Superior temporal gyrus (tissue), 1 donor: ENCODE measurements at regions not wholly inside any gene's neighbourhood (a gene's known extent, or its start where the extent isn't known, plus 50 kb on each side); places are given as distances from the start of the nearest gene placed in this dataset.
"Not testable (repeated sequence)": the region's sequence is repeated elsewhere in the genome, so short reads cannot be mapped to it uniquely, and the experiment has no call there.

ENCODE experiments used
- DNase-seq: peaks from one replicate; pipeline ENCODE4 v3.0.0-alpha.2; 2016; ENCODE audit errors: extremely low spot score

DNA sequence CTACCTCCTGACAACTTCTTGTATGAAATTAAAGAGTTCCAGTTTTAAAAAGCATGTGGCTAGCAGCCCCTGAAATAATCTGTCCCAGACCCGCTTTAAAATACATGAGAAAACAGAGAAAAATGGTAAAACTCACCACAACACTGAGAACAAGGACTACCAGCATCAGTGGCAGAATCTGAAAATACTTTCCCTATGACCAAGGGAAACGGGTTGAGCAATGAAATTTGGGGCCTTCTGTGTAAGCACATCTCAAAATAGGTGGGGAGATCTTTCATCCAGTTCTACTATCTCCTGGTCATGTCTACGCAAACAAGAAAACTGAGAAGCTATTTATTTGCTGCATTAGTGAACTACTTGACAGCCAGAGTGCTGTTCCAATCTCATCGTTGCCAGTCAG is 172.3 kb downstream of the LNPK start:
- no peak for DNase-seq

DNA sequence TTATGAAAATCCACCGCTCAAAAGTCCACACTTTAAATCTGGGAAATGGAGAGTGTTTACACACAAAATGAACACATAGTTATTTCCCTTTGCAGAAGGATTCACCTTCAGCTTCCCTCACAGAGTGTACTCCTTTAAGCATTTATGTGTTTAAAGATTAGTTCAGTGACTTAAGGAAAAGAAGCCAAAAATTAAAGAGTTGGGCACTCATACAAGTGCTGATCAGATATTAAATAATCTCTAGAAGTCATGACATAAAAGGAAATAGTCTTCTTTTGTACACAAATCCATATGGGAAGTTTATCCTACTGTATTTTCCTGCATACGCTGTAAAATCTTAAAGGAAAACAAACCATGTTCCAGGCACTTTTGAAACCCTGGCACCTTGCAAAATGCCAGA is 174.2 kb downstream of the LNPK start:
- no peak for DNase-seq

DNA sequence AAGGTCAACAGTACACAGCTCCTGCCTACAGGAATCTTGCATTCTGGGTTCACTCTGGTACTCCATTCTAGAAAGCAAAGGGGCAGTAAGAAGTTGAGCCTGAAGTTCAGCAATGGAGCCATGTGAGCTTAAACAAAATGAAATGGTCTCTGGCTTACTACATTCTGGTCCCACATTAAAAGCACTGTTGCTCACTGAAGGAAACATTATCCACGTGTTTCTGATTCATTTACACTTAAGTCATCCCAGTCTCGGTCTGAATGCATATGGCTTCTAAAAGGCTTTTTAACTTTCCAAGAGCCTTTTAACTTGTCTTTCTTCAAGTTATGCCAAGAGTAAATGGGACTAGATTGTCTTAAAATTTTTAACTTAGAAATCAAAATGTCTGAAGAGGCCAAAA is 177.8 kb downstream of the LNPK start:
- no peak for DNase-seq

DNA sequence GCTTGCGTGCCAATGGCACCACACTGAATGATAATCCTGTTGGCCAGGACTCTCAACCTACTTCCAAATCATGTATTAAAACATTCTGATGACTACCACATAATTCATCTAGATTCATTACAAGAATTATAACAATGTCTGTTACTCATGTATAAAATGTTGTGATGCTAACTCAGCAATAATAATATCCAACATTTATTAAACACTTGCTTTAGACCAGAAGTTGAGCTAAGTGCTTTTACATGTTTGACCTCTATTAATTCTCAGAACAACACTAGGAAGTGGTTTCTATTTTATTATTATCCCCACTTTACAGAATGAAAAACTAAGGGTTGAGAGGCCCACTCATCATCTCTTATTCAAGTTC is 178.4 kb downstream of the LNPK start:
- no peak for DNase-seq

DNA sequence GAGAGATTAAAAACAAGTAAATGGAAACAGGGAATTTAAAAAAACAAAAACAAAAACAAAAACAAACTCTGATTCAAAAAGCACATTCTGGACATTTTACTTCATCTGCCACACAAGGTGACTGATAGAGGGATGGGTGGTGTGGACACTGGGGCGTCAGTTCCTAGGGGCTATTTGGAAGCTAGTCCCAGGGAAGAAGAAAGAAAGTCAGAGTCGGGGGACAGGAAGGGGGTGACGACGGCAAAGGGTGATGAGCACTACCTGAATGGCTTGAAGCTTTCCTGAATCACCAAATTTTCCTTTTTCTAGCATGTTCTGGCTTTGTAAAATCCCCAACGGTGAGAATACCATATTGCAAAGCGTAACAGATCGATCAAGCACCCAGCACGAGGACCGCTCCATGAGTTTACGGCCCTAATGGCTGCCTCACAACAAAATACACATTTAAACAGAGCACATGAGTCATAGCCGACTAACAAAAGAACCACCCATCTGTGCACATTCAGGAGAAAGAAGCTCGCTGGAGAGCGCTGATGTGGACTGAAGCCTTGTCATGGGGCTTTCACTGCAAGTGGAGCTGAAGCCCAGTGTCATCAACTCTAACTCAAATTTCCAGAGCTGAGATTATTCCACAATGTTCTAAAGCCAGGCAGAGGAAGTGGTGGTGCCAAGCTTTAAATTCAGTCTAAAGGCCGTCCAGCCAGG is 178.9 kb downstream of the LNPK start:
- DNase-seq: no peak

DNA sequence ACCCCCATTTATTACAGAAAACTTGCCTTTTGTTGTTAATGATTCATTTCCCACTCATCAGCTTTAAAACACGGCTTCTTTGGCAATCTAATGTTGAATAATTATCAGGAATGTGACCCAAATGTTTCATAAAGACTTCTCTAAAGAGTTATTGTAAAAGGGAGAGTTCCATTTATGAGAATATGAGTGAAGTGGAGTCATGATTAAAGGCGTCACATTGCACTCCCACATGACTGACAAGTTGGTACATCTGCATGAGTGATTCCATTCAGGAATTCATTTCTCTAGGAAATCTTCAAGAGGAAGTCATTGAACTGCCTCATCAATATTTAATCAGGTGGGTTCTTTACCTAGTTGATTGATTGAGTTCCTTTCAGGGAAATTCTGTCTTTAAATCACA is 184.8 kb downstream of the LNPK start:
- DNase-seq: no peak

DNA sequence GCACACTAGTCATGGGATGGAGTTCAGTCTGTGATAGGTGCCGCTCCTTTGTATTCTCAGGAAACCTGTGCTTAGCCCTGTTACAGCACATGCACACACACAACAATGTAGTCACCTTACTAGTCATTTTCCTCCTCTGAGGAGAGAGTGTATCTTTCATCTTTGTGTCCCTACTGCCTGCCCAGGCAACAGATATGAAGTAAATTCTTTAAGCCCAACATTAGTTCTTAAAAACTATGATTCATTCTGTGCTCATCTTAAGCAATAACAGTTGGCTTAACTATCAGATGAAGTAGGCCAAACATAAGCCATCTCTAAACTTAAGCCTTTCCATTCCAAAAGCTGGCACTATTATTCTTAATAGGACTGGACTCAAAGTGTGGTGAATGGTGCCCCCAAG is 186.5 kb downstream of the LNPK start:
- no peak for DNase-seq

DNA sequence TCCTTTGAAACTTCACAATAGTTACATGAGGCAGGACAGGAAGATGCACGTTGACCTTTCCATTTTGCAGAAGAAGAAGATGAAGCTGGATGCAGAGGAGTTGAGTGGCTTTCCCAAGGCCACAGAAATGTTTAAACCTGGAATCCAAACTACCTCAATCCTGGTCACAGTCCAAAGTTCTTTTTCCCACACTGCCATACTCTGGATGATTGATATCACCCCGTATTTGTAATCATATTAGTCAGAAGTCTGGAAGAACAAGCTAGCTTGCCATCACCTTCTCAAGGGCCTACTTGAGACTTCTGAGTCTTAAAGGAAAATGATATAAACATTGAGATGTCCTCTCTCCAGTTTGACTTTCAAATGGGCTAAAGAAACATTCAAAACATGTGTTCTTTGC is 190.1 kb downstream of the LNPK start:
- DNase-seq: no peak

DNA sequence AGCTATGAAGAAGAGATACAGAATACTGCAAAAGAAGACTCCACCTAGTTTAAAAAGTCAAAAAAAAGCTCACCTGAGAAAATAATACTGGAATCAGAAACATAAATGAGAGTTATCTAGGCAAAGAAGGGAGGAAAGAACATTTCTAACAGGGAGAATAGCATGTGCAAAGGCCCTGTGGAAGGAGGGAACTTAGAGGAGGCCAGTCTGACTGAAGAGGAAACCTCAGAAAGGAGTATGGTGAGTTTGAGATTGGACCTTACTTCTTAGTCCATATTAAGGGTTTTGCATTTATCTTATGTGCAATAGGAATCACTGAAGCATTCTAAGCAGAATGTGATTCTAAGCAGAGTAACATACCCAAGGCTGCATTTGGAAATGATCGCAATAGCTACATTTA is 193.2 kb downstream of the LNPK start:
- DNase-seq: no peak

DNA sequence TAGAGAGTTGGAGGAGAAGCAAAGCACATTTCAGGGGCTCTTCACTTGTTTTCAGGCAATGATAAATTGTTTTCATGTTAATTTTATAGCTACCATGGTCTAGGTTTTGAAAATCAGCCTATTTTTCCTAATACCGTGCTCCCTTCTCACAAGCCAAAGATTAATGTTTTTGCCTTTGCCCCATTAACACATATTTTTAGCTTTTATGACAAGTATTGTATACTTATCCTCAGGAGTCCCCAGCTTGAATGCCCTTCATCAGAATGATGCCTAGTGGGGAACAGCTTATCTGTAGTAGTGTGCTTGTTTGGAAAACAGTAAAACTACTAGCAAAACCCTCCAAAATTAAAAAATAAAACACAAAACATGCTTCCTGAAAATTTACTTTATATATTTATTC is 194.0 kb downstream of the LNPK start:
- DNase-seq: no peak

DNA sequence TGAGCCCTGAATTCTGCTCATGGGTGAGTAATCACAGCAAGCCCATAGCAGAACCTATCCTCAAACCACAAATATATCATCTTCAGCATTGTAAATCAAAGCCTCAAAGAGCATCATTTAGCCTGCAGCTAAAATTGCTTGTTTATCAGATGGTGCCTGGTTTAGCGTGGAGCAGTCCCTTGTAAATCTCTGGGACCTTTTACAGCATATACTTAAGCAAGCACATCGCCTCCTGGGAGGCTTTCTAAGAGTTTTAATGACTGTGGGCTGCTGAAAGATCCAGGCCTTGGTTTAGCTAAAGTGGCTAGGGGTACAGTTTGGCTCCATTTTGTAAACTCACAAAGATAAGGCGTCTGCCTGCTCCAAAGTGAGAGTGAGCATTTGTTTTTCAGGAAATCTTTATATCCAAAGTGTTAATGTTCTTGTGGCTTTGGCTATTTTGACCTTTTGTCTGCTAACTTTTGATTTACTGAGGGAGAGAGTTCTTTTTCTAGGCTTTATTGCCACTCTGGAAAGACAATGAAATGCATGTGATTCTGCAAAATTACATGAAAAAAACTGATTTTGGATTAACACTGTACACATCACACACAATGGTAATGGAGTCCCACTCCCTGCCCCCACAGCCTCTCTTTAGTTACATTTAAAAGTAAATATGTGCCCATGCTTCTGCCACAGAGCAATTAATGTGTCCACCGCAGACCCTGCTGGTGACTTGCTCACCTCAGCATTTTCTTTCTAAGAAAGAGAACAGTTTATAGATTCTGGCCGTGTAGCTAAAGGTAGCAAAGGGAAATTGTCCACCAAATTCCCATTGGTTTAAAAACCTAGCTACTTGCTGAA is 194.8 kb downstream of the LNPK start:
- DNase-seq: no peak

DNA sequence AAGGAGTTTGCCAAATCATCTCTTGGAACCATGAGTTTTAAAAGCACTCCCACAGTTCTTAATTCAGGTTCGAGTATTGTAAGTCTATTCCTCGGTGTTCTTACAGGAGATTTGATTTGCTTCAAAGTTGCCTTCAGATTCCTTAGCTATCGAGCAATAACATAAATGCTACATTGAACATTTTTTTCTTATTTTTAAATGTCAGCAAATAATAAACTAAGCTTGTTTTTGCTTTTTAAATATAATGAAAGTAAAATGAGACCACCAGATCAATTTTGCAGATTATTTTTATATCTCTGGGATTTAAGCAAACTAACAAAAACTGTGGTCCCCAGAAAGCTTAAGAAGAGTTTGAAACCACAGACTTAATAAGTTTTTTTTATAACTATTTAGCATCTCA is 195.5 kb downstream of the LNPK start:
- DNase-seq: no peak

DNA sequence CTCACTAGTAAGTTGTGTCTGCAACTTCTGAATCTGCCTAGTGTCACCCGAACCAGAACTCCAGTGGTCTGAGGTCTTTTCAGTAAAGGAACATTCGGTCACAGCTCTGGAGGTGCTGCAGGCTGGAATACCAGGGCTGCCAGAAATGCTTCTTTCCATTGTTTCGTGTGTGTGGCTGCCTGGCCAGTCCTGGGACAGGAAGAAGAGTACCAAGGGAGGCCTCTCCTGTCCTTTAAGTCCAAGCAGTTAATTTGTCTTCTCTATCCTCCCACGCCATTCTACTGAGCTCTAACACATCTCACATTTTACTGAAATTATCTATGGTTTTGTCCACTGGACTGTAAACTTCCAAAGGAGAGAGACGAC is 196.0 kb downstream of the LNPK start:
- DNase-seq: no peak

DNA sequence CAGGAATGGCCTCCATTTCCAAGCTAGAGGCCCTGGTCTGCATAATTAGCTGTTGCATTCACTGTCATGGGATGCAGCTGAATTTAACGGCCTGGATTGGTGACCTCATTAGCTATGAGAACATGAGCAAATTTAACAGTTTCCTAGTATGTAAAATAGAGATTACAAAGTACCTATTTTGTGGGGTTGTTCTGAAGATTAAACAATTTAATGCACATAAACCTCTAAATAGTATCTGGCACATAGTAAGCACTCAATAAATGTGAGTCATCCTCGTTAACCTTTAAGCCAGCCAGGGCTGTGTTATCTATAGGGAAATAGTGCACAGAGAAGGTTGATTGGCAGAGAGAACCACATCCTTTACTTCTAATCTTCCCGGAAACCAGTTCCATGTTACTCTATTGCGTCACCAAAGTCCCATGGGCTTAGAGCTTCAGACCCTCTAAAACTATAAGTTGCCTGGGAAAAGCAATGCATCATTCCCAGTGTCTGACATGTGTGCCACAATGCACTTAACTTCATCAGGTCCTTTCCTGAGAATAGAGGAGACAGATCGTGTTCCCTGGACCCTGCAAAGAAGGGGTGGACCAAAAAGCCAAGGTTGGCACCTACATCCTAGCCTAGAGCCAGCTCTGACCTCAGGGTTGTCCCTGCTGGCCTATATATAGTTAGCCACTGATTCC is 196.5 kb downstream of the LNPK start:
- DNase-seq: no peak

DNA sequence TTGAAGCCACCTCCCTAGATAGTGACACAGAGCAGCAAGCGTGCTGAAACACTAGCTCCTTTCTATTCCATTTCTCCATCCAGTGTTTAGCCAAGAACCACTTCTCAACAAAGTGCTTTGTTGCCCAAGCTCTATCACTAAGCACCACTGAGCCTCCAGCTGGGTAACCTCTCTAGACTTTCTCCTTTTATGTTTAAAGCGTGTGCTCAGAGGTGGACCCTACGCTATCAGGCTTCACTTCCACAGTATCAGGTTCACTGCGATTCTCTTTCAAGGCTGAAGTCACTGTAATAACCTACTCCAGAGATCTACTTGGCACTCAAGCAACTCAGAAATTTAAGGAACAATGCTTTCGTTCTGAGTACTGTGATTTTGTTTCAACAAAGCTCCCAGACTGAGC is 197.9 kb downstream of the LNPK start:
- DNase-seq: no peak

DNA sequence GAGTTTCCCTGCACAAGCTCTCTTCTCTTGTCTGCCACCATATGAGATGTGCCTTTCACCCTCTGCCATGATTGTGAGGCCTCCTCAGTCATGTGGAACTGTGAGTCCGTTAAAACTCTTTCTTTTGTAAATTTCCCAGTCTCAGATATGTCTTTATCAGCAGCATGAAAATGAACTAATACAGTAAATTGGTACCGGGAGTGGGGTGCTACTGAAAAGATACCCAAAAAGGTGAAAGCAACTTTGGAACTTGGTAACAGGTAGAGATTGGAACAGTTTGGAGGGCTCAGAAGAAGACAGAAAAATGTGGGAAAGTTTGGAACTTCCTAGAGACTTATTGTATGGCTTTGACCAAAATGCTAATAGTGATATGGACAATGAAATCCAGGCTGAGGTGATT is 205.6 kb downstream of the LNPK start:
- DNase-seq: not testable (repeated sequence)

DNA sequence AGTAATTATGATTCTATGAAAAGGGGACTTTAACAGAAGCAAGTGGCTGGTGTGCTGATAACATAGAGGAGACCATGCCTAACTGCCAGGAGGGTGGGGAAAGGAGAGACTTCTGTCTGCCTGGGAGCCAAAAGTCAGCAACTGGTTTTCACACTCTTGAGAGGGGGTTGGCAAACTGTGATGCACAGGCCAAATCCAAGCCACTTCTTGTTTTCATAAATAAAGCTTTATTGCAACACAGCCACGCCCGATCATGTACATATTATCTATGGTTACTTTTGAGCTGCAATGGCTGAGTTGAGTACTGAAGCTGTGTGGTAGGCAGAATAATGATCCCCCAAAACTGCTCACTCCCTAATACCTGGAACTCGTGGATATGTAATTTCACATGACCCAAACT is 208.4 kb downstream of the LNPK start:
- DNase-seq: no peak

DNA sequence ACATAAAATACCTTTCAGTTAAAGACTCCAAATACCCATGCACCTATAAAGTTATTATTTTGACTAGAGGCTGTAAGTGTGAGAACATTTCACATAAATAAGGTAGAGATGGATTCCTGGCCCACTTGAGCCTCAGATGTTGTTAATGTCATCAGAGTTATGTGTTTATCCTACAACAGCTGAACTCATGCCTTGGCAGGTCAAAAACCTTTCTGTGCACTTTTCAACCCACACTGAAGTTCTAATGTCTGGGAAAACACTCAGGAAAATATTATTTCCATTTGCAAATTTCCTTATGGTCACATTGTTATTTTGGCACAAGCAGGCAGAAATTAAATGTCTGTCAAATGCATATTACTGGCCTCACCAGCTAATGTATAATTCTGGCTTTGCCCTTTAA is 209.2 kb downstream of the LNPK start:
- no peak for DNase-seq

DNA sequence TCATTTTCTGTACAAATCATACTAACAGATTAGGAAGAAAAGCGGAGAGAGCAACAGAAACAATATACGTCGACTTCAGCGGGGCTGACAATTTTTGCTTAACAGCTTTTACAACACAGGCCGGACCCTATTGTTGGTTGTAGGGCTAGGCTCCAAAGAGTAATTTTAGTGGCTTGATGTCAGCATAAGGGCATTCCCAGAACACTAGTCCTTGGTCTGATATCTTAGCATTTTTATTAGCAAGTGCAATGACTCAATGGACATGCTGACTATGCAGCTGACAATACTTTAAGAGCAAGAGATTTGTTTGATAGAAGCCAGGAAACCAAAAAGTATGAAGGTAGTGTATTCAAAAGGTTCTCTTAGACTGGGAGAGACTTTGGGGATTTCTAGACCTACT is 209.9 kb downstream of the LNPK start:
- DNase-seq: no peak

DNA sequence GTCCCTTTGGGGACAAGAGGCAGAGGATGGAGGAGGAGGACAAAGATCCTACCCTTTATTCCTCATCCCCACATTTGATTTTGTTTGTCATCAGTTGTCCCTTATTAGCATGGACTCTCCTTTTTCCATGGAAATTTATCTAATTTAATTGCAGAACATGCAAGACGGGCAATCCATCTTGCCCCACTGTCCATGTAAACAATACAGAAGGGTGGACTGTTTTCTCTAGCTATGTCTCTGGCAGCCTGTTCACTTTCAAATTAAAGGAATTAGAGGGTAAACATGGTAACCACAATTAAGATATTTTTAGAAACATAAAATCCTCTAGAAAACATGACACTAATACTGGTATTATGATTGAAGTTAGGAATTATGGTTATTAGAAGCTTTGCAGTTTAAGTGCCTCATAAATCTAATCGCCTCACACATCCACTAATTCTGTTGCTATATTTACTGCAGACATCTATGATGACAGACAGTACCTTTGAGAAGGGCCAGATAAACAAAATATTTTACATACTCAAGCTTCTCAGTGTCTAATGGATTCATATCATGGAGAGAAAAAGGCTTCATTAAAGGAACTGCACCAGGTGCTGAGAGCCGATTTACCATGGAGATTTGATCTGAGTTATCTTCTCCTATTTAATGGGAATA is 215.5 kb downstream of the LNPK start:
- DNase-seq: no peak

DNA sequence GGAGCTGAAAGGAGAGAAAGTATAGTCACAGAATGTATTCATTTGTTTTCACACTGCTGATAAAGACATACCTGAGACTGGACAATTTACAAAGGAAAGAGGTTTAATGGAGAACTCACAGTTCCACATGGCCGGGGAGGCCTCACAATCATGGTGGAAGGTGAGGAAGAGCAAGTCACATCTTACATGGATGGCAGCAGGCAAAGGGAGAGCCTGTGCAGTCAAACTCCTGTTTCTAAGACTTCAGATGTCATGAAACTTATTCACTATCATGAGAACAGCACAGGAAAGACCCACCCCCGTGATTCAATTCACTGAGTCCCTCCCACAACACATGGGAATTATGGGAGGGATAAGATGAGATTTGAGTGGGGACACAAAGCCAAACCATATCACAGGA is 224.7 kb downstream of the LNPK start:
- not testable (repeated sequence) for DNase-seq

DNA sequence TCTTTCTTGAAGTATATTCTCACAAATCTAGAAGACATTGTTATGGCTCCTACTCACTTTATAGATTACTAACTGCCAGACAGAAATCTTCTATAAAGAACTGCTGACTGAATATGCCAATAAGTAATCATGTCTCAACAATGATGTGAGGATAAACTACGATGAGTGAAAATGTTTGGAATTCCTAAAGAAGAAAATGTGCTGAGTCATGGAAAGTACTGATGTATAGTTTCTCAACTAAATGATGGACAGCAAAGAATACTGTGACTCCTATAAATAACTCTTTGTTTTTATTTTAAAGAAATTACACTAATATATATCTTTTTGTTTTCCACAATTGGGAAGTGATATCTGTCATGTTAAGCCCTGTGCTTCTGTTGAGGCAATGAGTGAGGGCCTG is 232.9 kb downstream of the LNPK start:
- no peak for DNase-seq

DNA sequence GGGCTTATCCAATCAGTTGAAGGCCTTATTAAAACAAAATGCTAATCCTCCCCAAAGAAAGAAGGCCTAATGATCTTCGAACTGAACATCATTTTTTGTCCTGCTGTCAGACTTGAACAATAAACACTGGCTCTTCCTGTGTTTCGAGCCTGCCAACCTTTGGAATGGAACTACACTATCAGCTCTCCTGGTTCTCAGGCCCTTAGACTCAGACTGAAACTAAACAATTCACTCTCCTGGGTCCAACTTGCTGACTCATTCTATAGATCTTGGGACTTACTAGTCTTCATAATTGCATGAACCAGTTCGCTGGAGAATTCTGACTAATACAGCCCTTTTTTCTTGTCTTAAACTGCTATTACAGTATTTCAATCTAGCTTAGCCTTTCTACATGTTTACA is 235.2 kb downstream of the LNPK start:
- DNase-seq: no peak
